Jurkat, Clone E6-1 (cell line): ENCODE measurements at regions not wholly inside any gene's neighbourhood (a gene's known extent, or its start where the extent isn't known, plus 50 kb on each side); places are given as distances from the start of the nearest gene placed in this dataset.
"Not testable (repeated sequence)": the region's sequence is repeated elsewhere in the genome, so short reads cannot be mapped to it uniquely, and the experiment has no call there.

Experiments
- DNase-seq: peaks from one replicate; pipeline ENCODE4 v3.0.0-alpha.2; 2011; ENCODE audit warnings: low read depth, low spot score
- H3K4me3 ChIP-seq: 2 replicates; pipeline ENCODE4 v1.5.1; 2011; ENCODE audit warnings: mild to moderate bottlenecking, low read length, control low read depth, moderate library complexity

DNA sequence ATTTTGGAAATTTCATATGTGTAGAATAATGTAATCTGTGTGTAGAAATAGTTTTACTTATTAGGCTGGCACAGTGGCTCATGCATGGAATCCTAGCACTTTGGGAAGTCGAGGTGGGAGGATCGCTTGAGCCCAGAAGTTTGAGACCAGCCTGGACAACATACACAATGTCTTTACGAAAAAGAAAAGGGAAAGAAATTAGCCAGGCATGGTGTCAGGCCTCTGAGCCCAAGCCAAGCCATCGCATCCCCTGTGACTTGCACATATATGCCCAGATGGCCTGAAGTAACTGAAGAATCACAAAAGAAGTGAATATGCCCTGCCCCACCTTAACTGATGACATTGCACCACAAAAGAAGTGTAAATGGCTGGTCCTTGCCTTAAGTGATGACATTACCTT, 491.3 kb downstream of the DISC1 start:
- not testable (repeated sequence) for H3K4me3 ChIP-seq, DNase-seq

DNA sequence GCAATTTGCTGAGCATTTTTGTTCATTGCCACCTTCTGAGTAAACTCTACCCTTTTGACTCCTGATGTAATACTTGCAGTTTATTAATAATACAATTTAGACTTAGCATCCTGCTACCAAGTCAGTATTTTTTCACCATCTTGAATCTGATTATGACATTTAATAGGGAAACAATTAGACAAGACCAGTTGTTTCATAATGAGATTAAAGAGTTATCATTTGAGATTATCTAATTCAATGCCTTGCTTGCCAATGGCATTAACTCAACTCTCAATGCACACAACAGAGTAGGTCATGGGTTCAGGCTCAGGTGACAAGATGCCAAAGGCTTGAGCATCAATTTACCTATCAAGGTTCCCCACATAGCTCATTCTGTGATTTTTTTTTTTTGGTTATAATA, 488.4 kb downstream of the DISC1 start:
- H3K4me3 ChIP-seq = no peak overlapping the region
- no peak for DNase-seq

DNA sequence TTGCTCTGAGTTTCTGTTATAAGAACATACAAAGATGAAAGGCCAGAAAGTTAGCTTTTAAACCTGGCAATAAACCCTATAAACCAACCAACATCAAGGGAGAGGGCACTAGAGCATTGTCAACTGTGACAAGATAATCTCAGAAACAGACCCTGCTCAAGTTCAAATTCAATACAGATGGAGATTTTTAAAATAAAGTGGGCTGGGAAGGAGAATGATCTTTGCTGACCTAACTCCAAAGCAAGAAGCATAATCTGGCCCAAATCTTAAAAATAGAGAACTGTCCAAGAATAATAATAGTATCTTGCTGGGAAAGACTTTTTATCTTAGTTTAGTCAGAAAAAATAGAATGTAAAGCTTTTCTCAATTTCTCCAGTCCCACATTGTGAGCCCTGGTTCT, 485.5 kb downstream of the DISC1 start:
- DNase-seq = no peak
- H3K4me3 ChIP-seq = no peak overlapping the region

DNA sequence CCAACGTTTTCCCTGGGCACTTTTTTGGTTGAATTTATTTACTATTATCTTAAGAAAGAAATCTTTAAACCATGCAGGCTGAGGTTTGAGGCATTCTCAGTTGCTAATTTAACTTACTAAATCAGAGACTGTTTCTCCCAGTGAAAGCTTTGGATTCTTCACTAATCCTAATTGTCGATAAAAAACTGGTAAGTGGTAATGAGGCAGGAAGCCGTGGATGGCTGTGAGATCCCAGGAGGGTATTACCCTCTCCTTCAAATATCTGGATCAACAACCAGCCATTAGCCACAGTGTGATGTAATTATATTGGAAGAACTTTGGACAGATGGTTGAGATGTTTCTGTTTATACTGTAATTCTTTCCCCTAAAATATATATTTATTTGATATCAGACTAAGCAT, 485.0 kb downstream of the DISC1 start:
- no peak for DNase-seq
- H3K4me3 ChIP-seq = no peak overlapping the region

DNA sequence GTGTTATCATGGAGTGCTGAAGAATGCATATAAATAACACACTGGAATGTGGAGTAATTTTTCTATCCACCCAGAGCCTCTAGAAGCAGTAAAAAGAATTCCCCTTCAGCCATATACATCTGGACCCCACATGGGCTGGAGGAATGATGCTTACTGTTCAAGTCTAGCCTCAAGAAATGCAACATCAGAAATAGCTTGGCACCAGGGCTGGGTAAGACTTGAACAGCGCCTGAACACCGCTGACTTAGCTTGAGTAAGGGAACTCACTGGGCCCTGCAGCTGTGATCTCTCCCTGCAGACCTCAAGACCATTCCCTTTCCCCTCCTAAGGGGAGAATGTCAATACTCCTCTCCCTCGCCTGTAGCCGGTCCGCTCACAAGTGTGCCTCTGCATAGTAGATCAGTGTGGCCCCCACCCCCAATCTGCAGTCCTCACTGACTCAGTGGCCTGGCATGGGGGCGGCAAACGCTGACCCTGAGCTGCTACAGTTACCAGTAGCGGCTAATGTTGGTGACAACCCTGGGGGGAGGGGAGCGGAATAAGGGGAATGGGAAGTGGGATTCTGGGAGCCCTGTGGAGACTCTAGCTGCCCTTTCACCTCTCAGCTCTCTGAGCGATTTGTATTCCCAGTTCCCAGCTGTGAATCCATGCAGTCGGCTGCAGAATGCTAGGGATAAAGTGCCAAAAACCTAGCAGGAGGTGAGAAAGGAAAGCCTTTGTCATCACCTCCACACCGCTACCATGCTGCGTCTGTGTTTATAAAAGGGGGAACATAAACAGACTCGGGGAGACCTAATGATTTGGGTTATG, 483.9 kb downstream of the DISC1 start:
- H3K4me3 ChIP-seq = no peak overlapping the region
- no peak for DNase-seq

DNA sequence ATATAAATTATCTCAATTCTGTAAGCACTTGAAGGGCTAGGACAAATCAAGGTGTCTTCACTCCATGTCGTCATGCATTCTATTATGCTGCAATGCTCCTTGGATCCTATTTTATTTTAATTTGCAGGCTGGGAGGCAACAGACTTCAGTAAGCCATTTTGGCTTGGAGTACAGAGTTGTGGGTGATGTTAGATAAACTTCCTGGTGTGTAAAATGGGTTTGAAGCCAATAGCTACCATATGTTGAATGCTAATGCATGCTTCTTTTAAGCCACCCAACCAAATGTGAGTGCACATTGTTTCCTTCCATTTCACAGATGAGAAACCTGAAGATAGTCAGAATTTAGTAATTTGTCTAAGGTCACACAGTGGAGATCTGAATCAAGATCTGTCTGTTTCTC, 482.8 kb downstream of the DISC1 start:
- no peak for DNase-seq
- H3K4me3 ChIP-seq = no peak overlapping the region

DNA sequence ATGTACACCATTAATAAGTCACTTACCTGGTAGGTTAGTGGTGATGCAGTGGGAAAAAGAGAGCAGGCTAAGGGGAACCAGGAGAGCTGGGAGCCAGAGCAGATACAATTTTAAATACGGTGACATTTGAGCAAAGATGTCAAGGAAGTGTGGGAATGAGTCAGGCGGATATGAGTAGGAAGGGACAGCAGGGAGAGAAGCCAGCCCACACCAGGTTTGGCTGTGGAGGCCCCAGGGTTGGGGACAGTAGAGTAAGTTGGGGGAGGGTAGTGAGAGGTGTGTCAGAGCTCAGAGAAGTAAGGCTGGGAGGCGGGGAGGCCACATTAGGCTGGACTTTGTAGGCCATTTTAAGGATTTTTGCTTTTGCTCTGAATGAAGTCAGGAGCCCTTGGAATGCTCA, 482.0 kb downstream of the DISC1 start:
- DNase-seq = no peak
- H3K4me3 ChIP-seq = no peak overlapping the region

DNA sequence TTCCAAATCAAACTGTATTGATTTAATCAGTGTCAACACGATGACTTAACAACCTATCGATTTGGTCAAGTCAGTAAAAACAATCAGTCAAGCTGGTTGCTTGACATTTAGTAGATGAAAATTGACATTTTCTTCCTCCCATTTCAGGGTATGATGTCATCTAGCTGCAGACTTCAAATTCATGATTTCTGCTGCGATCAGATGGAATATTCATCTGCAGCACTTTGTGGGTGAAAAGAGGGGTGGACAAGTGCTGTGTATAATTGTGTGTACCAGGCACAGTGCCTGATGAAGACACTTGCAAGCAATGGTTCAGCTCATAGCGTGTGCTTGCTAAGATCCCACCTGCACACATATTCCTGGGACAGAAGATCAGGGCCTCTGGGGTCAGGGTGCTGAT, 479.8 kb downstream of the DISC1 start:
- DNase-seq = no peak
- H3K4me3 ChIP-seq = no peak overlapping the region

DNA sequence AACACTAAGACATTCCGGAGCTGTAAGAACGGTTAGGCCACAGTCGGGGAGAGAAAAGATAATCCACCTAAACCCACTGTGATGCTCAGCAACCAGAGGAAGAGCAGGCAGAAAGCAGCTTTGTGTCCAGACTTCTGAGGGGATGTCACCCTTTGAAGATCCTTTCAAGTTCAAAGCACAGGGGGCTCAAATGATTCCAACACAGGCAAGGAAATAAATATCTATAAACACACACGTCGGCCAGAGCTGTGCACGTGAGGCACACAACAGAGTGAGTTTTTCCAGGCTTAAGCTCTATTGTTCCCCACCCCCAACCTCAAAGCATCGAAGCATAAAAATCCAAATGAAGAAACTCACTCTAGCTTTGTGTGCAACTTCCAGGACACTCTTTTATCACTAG, 479.0 kb downstream of the DISC1 start:
- H3K4me3 ChIP-seq = no peak overlapping the region
- DNase-seq = no peak

DNA sequence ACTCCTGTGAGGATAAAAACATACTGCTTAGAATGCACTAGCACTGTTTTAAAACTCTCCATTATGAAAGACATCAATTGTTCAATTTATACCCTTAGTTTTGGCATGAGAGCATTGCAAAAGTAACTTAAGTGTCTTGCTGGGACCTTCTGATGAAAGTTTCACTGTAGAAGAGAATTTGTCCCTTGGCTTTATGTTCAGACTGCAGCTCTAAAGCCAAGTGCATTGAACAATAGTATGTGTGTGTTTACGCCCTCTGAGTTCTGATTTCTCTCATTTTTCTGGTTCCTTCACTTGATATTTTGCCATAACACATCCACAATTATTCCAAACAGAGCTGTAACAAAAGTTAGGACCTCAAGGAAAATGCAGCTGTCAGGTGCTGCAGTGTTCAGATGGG, 474.6 kb downstream of the DISC1 start:
- H3K4me3 ChIP-seq = no peak overlapping the region
- DNase-seq = no peak

DNA sequence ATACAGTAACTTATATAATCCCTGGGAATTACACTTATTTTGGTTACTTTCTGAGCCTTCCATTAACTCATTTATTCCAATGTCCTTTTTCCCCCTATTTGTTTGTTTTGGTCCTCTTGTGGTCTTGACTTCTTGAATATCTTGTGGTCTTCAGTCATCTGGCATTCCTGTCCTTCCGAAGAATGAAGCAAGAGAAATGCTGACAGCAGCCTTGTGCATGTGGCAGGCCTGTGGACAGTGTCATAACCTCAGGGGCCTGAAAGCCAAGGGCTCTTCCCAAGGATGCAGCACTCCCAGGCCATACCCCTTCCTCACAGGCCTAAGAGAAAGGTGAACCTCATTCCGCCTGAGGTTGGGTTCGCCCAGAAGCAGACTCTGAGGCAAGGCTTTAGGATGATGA, 470.2 kb downstream of the DISC1 start:
- DNase-seq = no peak
- H3K4me3 ChIP-seq = no peak overlapping the region
